Transverse colon (tissue), 4 donors: ENCODE measurements at regions not wholly inside any gene's neighbourhood (a gene's known extent, or its start where the extent isn't known, plus 50 kb on each side); places are given as distances from the start of the nearest gene placed in this dataset.
A peak's percentile ranks its signal among the peaks of the same experiment; 100 is the strongest.

ENCODE experiments used
- DNase-seq: peaks from one replicate; pipeline ENCODE4 v3.0.0-alpha.2; 2019
- H3K27ac ChIP-seq, 4 donors: fragments of 200-600 bp; sonication (generic); 2 replicates each; pipeline ENCODE4 v1.5.1; 2016 to 2018; ENCODE audit warnings: inconsistent platforms in 4 of 4
- H3K27me3 ChIP-seq: fragments of 200-600 bp; sonication (generic); 2 replicates; pipeline ENCODE4 v1.5.1; 2017; ENCODE audit warnings: inconsistent platforms
- H3K36me3 ChIP-seq, 4 donors: fragments of 200-600 bp; sonication (generic); 2 replicates each; pipeline ENCODE4 v1.5.1; 2017 to 2019; ENCODE audit warnings: inconsistent platforms in 4 of 4
- H3K4me1 ChIP-seq, 4 donors: fragments of 200-600 bp; sonication (generic); 2 replicates each; pipeline ENCODE4 v1.5.1; 2017 to 2020; ENCODE audit warnings: inconsistent platforms in 4 of 4
- H3K4me3 ChIP-seq, 4 donors: fragments of 200-600 bp; sonication (generic); 1 replicate in 1 of 4; 2 replicates in 3 of 4; pipeline versions ENCODE4 v1.5.1 to v1.6.1; 2017 to 2019; ENCODE audit warnings: inconsistent platforms in 4 of 4
- H3K9me3 ChIP-seq, 2 donors: fragments of 200-600 bp; sonication (generic); 2 replicates each; pipeline ENCODE4 v1.5.1; 2017 to 2019; ENCODE audit warnings: inconsistent platforms in 2 of 2
- CTCF ChIP-seq, 5 experiments: fragments of 200-600 bp in 3 of 5; fragments of 450-650 bp in 2 of 5; sonication (generic) in 3 of 5; IDR thresholded peaks; 1 replicate in 2 of 5; 2 replicates in 3 of 5; pipeline ENCODE4 v1.5.1; 2016 to 2017; ENCODE audit warnings: antibody characterized with exemption in 5 of 5, inconsistent platforms in 3 of 5, mild to moderate bottlenecking in 2 of 5, moderate library complexity in 1 of 5
- EP300 ChIP-seq: sonication (generic); formaldehyde crosslinking; IDR thresholded peaks from one replicate; pipeline ENCODE4 v1.6.1; 2017; ENCODE audit warnings: antibody characterized with exemption, low read depth
- POLR2A ChIP-seq: fragments of 450-650 bp; IDR thresholded peaks from one replicate; pipeline ENCODE4 v1.6.1; 2016; ENCODE audit warnings: antibody characterized with exemption, mild to moderate bottlenecking, moderate library complexity
- POLR2AphosphoS5 ChIP-seq, 3 donors: sonication (generic); formaldehyde crosslinking; IDR thresholded peaks; one replicate each; pipeline ENCODE4 v1.6.1; 2016; ENCODE audit warnings: antibody characterized with exemption in 3 of 3
- WGBS, 2 donors: methylation state at CpG; one replicate each; pipeline ENCODE4 v1.1.5; 2018; ENCODE audit warnings: low coverage in 1 of 2; 5-methylcytosine and 5-hydroxymethylcytosine counted together
- in situ Hi-C, 4 donors: fragments of 200-750 bp; cut with MboI; loops; one replicate each; pipeline versions ENCODE4 v1.15.0 to v1.15.1; 2017; ENCODE audit warnings: low sequenced_read_pairs in 3 of 4, low pct_ligation_motif_present in 1 of 4, low pct_unique_long_range_greater_than_20kb in 1 of 4
- intact Hi-C: fragments of 100-400 bp; cut with DNase I; formaldehyde crosslinking; loops from one replicate; pipeline ENCODE4 v1.15.1; 2023; ENCODE audit warnings: low total_unique reads

- Histone ChIP-seq H3K27ac (no peak overlapping the region), H3K27me3 (no peaks in the 10 kb centered on the region), H3K36me3 (no peaks in the 10 kb centered on the region), H3K4me3 (no peak overlapping the region), H3K9me3 (no peaks in the 10 kb centered on the region), H3K4me1 (peaks cover 0 to 4% (median 0%) of the 10 kb centered on the region in 4 donors)
- intact Hi-C loops = no loop called here
- no peak for TF ChIP-seq POLR2AphosphoS5 (IDR thresholded peaks at IDR 0.05)
- TF ChIP-seq POLR2A = no peak
- no peak for TF ChIP-seq EP300
- no peak for TF ChIP-seq CTCF (IDR thresholded peaks at IDR 0.05)
- in situ Hi-C loops = no loop called here
- DNase-seq = no peak
Observed at GRCh38 chr3:178451799-178452198, 84.4 kb upstream of the KCNMB2 start.

GRCh38 chr3:178454726-178455125, 81.5 kb upstream of the KCNMB2 start:
- peak; percentile 9 for DNase-seq
- no peak for TF ChIP-seq EP300

GRCh38 chr3:178455226-178455625, 81.0 kb upstream of the KCNMB2 start:
- Histone ChIP-seq H3K36me3 (no peaks in the 10 kb centered on the region), H3K27me3 (no peaks in the 10 kb centered on the region), H3K4me3 (no peak overlapping the region), H3K4me1 (peaks cover 0 to 4% (median 0%) of the 10 kb centered on the region in 4 donors), H3K9me3 (no peaks in the 10 kb centered on the region), H3K27ac (no peak overlapping the region)
- intact Hi-C loops (no loop called here), in situ Hi-C loops (no loop called here)
- DNase-seq = no peak
- TF ChIP-seq CTCF (IDR thresholded peaks at IDR 0.05) (no peak), EP300 (no peak), POLR2A (no peak), POLR2AphosphoS5 (IDR thresholded peaks at IDR 0.05) (no peak)
- WGBS, 2 donors = 65 to 67% methylated on average over 1 of the region's 1 CpG

More at GRCh38 chr3:178454726-178455125, 81.5 kb upstream of the KCNMB2 start:
- H3K4me3 ChIP-seq = no peak overlapping the region
- no peaks in the 10 kb centered on the region for H3K9me3 ChIP-seq
- H3K4me1 ChIP-seq = peaks cover 0 to 4% (median 0%) of the 10 kb centered on the region in 4 donors
- in situ Hi-C loops (no loop called here), intact Hi-C loops (no loop called here)
- no peak overlapping the region for H3K27ac ChIP-seq
- no peaks in the 10 kb centered on the region for H3K36me3 ChIP-seq
- WGBS, 2 donors = 56 to 67% methylated on average over 3 to 4 of the region's 4 CpGs
- no peaks in the 10 kb centered on the region for H3K27me3 ChIP-seq

GRCh38 chr3:178455946-178456345, 80.3 kb upstream of the KCNMB2 start:
- H3K4me3 ChIP-seq = no peak overlapping the region
- in situ Hi-C loops = no loop called here
- no peaks in the 10 kb centered on the region for H3K27me3 ChIP-seq
- no peak for DNase-seq
- no peak for TF ChIP-seq POLR2A
- TF ChIP-seq CTCF (IDR thresholded peaks at IDR 0.05) = no peak
- TF ChIP-seq POLR2AphosphoS5 (IDR thresholded peaks at IDR 0.05) = no peak
- TF ChIP-seq EP300 = no peak
- WGBS, 2 donors = 65% methylated on average over 1 of the region's 1 CpG; no CpG with 5 or more reads in 1 of the 2 donors
- no peaks in the 10 kb centered on the region for H3K36me3 ChIP-seq
- peaks cover 0 to 4% (median 0%) of the 10 kb centered on the region in 4 donors for H3K4me1 ChIP-seq
- H3K27ac ChIP-seq = no peak overlapping the region
- intact Hi-C loops = no loop called here
- H3K9me3 ChIP-seq = no peaks in the 10 kb centered on the region

- H3K9me3 ChIP-seq = no peaks in the 10 kb centered on the region
- in situ Hi-C loops = no loop called here
- H3K4me3 ChIP-seq = no peak overlapping the region
- TF ChIP-seq POLR2AphosphoS5 (IDR thresholded peaks at IDR 0.05) = no peak
- no peak for TF ChIP-seq CTCF (IDR thresholded peaks at IDR 0.05)
- H3K27ac ChIP-seq = no peak overlapping the region
- no peak for DNase-seq
- no peaks in the 10 kb centered on the region for H3K36me3 ChIP-seq
- intact Hi-C loops = no loop called here
- no peaks in the 10 kb centered on the region for H3K27me3 ChIP-seq
- WGBS, 2 donors = 54 to 100% methylated on average over 2 to 7 of the region's 7 CpGs
- peaks cover 0 to 4% (median 0%) of the 10 kb centered on the region in 4 donors for H3K4me1 ChIP-seq
Observed at GRCh38 chr3:178456621-178457285, 79.5 kb upstream of the KCNMB2 start.
